SK-N-SH treated with all-trans-retinoic acid at 6 μM for 48 hours (cell line): ENCODE measurements at regions not wholly inside any gene's neighbourhood (a gene's known extent, or its start where the extent isn't known, plus 50 kb on each side); places are given as distances from the start of the nearest gene placed in this dataset.
A peak's percentile ranks its signal among the peaks of the same experiment; 100 is the strongest.

ENCODE experiments used
- ATAC-seq: fragments of 200-7000 bp; cut with Tn5 transposase; 3 replicates; pipeline ENCODE4 v1.9.1; 2020; ENCODE audit warnings: mild to moderate bottlenecking, moderate library complexity
- ARNTL ChIP-seq: fragments of 450-650 bp; formaldehyde crosslinking; IDR thresholded peaks from 2 replicates; pipeline ENCODE4 v1.5.0; 2020; ENCODE audit warnings: low read depth, mild to moderate bottlenecking, moderate library complexity, borderline replicate concordance
- BACH2 ChIP-seq: fragments of 250-450 bp; sonication (Bioruptor Pico); IDR thresholded peaks from 2 replicates; pipeline ENCODE4 v1.9.0; 2021; ENCODE audit warnings: mild to moderate bottlenecking, borderline replicate concordance
- CREB5 ChIP-seq: fragments of 250-450 bp; sonication (Bioruptor Pico); IDR thresholded peaks from 2 replicates; pipeline ENCODE4 v1.5.1; 2020; ENCODE audit warnings: low read depth, mild to moderate bottlenecking, moderate library complexity
- CSDC2 ChIP-seq: fragments of 250-450 bp; sonication (Bioruptor Pico); IDR thresholded peaks from 2 replicates; pipeline ENCODE4 v1.5.0; 2020; ENCODE audit warnings: mild to moderate bottlenecking, moderate library complexity
- CSRNP3 ChIP-seq: fragments of 250-450 bp; sonication (Bioruptor Pico); IDR thresholded peaks from 2 replicates; pipeline ENCODE4 v1.5.1; 2021; ENCODE audit warnings: mild to moderate bottlenecking, moderate library complexity
- ESRRG ChIP-seq: fragments of 250-450 bp; sonication (Bioruptor Pico); IDR thresholded peaks from 2 replicates; pipeline ENCODE4 v1.6.1; 2021; ENCODE audit warnings: mild to moderate bottlenecking
- ISL1 ChIP-seq: fragments of 250-450 bp; sonication (Bioruptor Pico); IDR thresholded peaks from 2 replicates; pipeline ENCODE4 v2.1.2; 2022; ENCODE audit warnings: mild to moderate bottlenecking, moderate library complexity
- OSR1 ChIP-seq: fragments of 250-450 bp; sonication (Bioruptor Pico); IDR thresholded peaks from 2 replicates; pipeline ENCODE4 v1.8.0; 2022; ENCODE audit warnings: moderate library complexity, mild to moderate bottlenecking, inconsistent platforms
- PATZ1 ChIP-seq: fragments of 250-450 bp; sonication (Bioruptor Pico); IDR thresholded peaks from 2 replicates; pipeline ENCODE4 v1.8.0; 2020; ENCODE audit warnings: mild to moderate bottlenecking, moderate library complexity, borderline replicate concordance
- POU6F1 ChIP-seq: fragments of 250-450 bp; sonication (Bioruptor Pico); IDR thresholded peaks from 2 replicates; pipeline ENCODE4 v1.8.0; 2021; ENCODE audit warnings: low read depth, mild to moderate bottlenecking, moderate library complexity, borderline replicate concordance
- PPARA ChIP-seq: fragments of 250-450 bp; sonication (Bioruptor Pico); IDR thresholded peaks from 2 replicates; pipeline ENCODE4 v1.5.0; 2020; ENCODE audit warnings: mild to moderate bottlenecking, borderline replicate concordance
- RARB ChIP-seq: fragments of 250-450 bp; sonication (Bioruptor Pico); IDR thresholded peaks from 2 replicates; pipeline ENCODE4 v1.8.0; 2021; ENCODE audit warnings: mild to moderate bottlenecking, moderate library complexity
- SNAI2 ChIP-seq: fragments of 250-450 bp; sonication (Bioruptor Pico); IDR thresholded peaks from 2 replicates; pipeline ENCODE4 v1.5.0; 2020; ENCODE audit warnings: mild to moderate bottlenecking, moderate library complexity
- TSHZ2 ChIP-seq: fragments of 250-450 bp; sonication (Bioruptor Pico); IDR thresholded peaks from 2 replicates; pipeline ENCODE4 v1.5.0; 2020; ENCODE audit warnings: mild to moderate bottlenecking, moderate library complexity
- ZC3H10 ChIP-seq: fragments of 250-450 bp; sonication (Bioruptor Pico); IDR thresholded peaks from 2 replicates; pipeline ENCODE4 v1.5.1; 2021; ENCODE audit warnings: mild to moderate bottlenecking, moderate library complexity
- ZNF565 ChIP-seq: fragments of 450-650 bp; formaldehyde crosslinking; conservative IDR thresholded peaks from 2 replicates; pipeline ENCODE4 v1.5.0; 2020; ENCODE audit warnings: low read depth, mild to moderate bottlenecking, moderate library complexity
- ZNF70 ChIP-seq: fragments of 450-650 bp; formaldehyde crosslinking; IDR thresholded peaks from 2 replicates; pipeline ENCODE4 v1.5.0; 2020; ENCODE audit warnings: mild to moderate bottlenecking, moderate library complexity
- ZNF8 ChIP-seq: fragments of 450-650 bp; formaldehyde crosslinking; IDR thresholded peaks from 2 replicates; pipeline ENCODE4 v1.5.0; 2020; ENCODE audit warnings: mild to moderate bottlenecking, moderate library complexity

GRCh38 chr7:33748793-33749192, 156.5 kb upstream of the BMPER start:
- TF ChIP-seq CSRNP3 (CRISPR knock-in tag) (no peak), ARNTL (CRISPR knock-in tag) (no peak), OSR1 (CRISPR knock-in tag) (no peak), ZNF70 (CRISPR knock-in tag) (no peak), CSDC2 (no peak), TSHZ2 (CRISPR knock-in tag) (no peak), POU6F1 (CRISPR knock-in tag) (no peak), SNAI2 (CRISPR knock-in tag) (no peak), CREB5 (CRISPR knock-in tag) (no peak), PATZ1 (no peak), ZC3H10 (CRISPR knock-in tag) (no peak), ZNF565 (CRISPR knock-in tag) (no peak)
- TF ChIP-seq, all 23 proteins: peak for 0
- ATAC-seq = no peak

GRCh38 chr7:33750177-33750576, 155.2 kb upstream of the BMPER start:
- TF ChIP-seq TSHZ2 (CRISPR knock-in tag) (no peak), CSDC2 (no peak), CREB5 (CRISPR knock-in tag) (no peak), BACH2 (CRISPR knock-in tag) (no peak), ESRRG (CRISPR knock-in tag) (no peak), SNAI2 (CRISPR knock-in tag) (no peak), PPARA (no peak), ARNTL (CRISPR knock-in tag) (no peak), ZNF8 (CRISPR knock-in tag) (no peak), ZNF565 (CRISPR knock-in tag) (no peak), OSR1 (CRISPR knock-in tag) (no peak), ISL1 (CRISPR knock-in tag) (no peak), POU6F1 (CRISPR knock-in tag) (no peak), RARB (CRISPR knock-in tag) (no peak)
- peak; percentile 56 for ATAC-seq
